Left lobe of liver (tissue), 2 donors: ENCODE measurements at regions not wholly inside any gene's neighbourhood (a gene's known extent, or its start where the extent isn't known, plus 50 kb on each side); places are given as distances from the start of the nearest gene placed in this dataset.
"Not testable (repeated sequence)": the region's sequence is repeated elsewhere in the genome, so short reads cannot be mapped to it uniquely, and the experiment has no call there.

Experiments used
- ATAC-seq: fragments of 200-7000 bp; cut with Tn5 transposase; one replicate; pipeline ENCODE4 v1.9.1; 2020; ENCODE audit warnings: mild to moderate bottlenecking, moderate library complexity
- DNase-seq: peaks from one replicate; pipeline ENCODE4 v3.0.0-alpha.2; 2020; ENCODE audit warnings: low spot score
- donor health status: DM: no; HTN: no; CAD: no; lungs with moderate emphysema.
- donor health status: DM: no; HTN: yes; CAD: no.

- peak; percentile 77 for ATAC-seq
These were observed 171.4 kb upstream of the ZNF337 start for GRCh38 chr20:25867776-25868649.

GRCh38 chr20:25867015-25867775, 170.5 kb upstream of the ZNF337 start:
- DNase-seq, ATAC-seq: not testable (repeated sequence)

More at GRCh38 chr20:25867776-25868649, 171.4 kb upstream of the ZNF337 start:
- peak; percentile 64 for DNase-seq

DNA sequence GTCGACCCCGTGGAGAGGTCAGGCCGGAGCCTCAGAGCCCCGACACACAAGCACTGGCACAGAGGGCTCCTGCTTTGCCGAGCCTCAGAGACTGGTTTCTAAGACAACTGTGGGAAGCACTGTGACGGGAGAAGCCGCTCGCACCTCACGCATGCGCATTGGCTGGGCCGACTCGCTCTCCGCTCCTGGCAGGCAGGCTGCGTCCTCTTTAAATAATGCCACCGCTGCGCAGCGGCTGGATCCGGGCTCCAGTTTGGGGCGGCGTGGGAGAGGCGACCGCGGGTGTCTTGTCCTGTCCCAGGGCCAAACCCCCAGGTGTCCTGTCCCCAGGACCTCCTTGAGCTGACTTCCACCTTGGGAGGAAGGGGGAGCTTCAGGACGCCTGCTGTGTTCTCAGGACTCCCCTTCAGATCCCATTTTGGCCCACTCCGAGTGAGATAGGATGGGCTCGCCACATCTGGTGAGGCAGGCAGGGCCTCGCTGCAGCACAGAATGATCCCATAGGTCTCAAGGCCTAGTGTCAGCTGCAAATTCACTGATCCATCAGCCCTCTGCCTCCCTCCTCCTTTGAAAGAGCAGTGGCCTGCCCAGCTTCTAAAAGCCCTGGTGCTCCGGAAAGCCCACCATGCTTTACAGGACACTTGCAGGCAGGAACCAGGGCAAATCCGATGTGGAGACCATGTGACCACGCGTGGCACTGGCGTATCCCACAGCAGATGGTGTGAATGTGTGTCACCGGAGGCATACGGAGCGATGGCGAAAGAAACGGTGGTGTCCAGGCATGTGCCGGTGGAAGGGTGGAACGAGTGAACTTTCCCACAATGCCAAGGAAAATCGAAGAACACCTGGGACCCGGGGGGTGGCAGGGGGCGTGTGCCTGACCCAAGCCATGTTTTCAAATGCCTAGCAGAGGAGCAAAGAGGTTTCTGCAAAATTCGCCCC, 169.3 kb upstream of the ZNF337 start:
- ATAC-seq (peak; percentile 69), DNase-seq (peak; percentile 76)

- ATAC-seq, DNase-seq: not testable (repeated sequence)
These were observed 168.5 kb upstream of the ZNF337 start for GRCh38 chr20:25864963-25865714.

GRCh38 chr20:25864326-25864962, 167.8 kb upstream of the ZNF337 start:
- DNase-seq: no peak

GRCh38 chr20:25863536-25864325, 167.1 kb upstream of the ZNF337 start:
- ATAC-seq (no peak), DNase-seq (no peak)

More at GRCh38 chr20:25864326-25864962, 167.8 kb upstream of the ZNF337 start:
- ATAC-seq: no peak

- DNase-seq (peak; percentile 89), ATAC-seq (peak; percentile 65)
These were observed 166.4 kb upstream of the ZNF337 start for GRCh38 chr20:25862967-25863530.

DNA sequence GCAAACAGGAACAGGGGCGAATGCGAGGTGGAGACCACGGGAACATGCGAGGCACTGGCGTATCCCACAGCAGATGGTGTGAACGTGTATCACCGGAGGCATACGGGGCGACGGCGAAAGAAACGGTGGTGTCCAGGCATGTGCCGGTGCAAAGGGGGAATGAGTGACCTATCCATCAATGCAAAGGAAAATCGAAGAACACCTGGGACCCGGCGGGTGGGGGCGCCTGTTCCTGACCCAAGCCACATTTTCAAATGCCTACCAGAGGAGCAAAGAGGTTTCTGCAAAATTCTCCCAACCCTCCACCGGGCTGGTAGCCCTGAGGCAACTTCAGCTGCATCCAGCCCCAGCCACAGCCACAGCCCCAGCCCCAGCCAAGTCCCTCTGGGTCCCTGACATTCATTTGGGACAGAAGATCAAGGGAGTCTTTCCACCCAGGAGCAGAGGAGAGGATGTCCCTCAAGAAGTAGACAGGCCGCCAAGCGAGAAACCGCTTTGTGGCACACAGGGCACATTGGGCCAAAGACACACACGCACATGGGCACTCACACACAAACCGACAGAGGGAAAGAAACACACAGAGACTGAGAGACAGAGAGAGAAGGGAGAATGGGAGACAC, 164.0 kb upstream of the ZNF337 start:
- DNase-seq: no peak

DNA sequence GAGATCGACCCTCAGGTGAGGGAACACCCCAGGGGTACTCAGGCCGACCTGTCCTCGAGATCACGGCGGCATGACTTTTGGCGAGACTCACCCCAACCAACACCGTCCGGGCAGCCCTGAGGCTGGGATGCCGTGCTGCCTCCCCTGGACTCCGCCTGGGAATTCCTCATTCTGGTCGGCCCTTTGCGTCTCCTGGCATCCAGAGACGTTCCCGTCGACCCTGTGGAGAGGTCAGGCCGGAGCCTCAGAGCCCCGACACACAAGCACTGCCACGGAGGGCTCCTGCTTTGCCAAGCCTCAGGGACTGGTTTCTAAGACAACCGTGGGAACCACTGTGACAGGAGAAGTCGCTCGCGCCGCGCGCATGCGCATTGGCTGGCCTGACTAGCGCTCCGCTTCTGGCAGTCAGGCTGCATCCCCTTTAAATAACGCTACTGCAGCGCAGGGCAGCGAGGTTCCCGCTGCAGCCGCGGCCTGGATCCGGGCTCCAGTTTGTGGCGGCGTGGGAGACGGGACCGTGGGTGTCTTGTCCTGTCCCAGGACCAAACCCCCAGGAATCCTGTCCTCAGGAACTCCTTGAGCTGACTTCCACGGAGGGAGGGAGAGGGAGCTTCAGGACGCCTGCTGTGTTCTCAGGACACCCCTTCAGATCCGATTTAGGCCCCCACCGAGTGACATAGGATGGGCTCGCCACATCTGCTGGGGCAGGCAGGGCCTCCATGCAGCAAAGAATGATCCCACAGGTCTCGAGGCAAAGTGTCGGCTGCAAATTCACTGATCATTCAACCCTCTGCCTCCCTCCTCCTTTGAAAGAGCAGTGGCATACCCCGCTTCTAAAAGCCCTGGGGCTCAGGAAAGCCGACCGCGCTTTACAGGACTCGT, 163.2 kb upstream of the ZNF337 start:
- ATAC-seq: peak; percentile 55
- DNase-seq: peak; percentile 71

More for the DNA sequence above, 164.0 kb upstream of the ZNF337 start:
- ATAC-seq: no peak

DNA sequence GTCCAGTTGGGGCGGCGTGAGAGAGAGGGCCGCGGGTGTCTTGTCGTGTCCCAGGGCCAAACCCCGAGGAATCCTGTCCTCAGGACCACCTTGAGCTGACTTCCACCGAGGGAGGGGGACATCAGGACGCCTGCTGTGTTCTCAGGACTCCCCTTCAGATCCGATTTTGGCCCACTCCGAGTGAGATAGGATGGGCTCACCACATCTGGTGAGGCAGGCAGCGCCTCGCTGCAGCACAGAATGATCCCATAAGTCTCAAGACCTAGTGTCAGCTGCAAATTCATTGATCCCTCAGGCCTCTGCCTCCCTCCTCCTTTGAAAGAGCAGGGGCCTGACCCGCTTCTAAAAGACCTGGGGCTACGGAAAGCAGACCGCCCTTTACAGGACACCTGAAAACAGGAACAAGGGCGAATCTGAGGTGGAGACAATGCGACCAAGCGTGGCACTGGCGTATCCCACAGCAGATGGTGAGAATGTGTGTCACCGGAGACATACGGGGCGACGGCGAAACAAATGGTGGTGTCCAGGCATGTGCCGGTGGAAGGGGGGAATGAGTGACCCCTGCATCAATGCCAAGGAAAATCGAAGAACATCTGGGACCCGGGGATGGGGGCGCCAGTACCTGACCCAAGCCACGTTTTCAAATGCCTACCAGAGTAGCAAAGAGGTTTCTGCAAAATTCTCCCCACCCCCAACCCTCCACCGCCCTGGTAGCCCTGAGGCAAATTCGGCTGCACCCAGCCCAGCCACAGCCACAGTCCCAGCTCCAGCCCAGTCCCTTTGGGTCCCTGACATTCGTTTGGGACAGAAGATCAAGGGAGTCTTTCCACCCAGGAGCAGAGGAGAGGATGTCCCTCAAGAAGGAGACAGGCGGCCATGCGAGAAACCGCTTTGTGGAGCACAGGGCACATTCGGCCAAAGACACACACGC, 162.1 kb upstream of the ZNF337 start:
- DNase-seq (no peak), ATAC-seq (no peak)

GRCh38 chr20:25857091-25857788, 160.6 kb upstream of the ZNF337 start:
- ATAC-seq, DNase-seq: not testable (repeated sequence)

DNA sequence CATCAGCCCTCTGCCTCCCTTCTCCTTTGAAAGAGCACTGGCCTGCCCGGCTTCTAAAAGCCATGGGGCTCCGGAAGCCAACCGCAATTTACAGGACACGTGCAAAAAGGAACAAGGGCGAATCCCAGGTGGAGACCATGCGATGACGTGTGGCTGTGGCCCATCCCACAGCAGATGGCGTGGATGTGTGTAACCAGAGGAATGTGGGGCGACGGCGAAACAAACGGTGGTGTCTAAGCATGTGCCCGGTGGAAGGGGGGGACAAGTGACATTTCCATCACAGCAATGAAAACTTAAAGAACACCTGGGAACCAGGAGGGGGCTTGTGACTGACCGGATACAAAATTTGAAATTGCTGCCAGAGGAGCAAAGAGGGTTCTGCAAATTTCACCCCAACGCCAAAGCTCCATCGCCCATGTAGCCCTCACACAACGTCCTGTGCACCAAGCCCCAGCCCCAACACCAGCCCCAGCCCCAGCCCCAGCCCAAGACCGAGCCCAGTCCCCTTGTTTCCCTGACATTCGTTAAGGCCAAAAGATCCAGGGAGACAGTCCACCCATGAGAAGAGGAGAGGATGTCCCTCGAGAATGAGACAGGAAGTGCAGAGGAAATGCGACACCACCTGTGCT, 159.7 kb upstream of the ZNF337 start:
- DNase-seq (no peak), ATAC-seq (no peak)

DNA sequence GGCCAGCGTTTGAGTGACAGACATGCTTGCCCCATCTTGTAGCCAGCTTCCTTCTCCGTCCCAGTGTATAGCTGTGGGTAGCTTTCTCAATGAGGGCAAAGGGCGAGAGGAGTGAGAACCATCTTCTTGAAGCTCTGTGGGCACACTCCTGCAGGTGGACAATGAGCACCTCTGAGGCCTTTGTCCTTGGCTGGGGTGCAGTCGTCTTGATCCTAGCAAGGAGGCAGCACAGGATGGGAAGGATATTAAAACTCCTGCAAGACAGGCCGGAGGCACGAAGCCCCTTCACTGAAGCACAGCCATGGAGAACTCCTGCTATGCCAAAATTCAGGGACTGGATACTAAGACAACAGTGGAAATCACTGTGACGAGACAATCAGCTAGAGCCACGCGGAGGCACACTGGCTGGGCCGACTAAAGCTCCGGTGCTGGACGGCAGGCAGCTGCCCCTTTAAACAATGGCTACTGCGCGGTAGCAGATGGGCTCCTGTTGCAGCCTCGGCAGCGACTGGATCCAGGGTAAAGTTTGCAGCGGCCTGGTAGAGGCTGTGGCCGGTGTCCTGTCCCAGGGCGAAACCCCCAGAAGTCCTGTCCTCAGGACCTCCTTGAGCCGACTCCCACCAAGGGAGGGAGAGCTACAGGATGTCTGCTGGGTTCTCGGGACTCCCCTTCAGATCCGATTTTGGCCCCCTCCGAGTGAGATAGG, 159.0 kb upstream of the ZNF337 start:
- not testable (repeated sequence) for DNase-seq

GRCh38 chr20:25854666-25855065, 158.0 kb upstream of the ZNF337 start:
- not testable (repeated sequence) for ATAC-seq, DNase-seq

More for the DNA sequence above, 159.0 kb upstream of the ZNF337 start:
- not testable (repeated sequence) for ATAC-seq
